Breast epithelium (tissue), 4 donors: ENCODE measurements at regions not wholly inside any gene's neighbourhood (a gene's known extent, or its start where the extent isn't known, plus 50 kb on each side); places are given as distances from the start of the nearest gene placed in this dataset.

Source experiments
- DNase-seq, 2 donors: peaks; one replicate each; pipeline ENCODE4 v3.0.0-alpha.2; 2019; ENCODE audit warnings: low spot score in 2 of 2
- H3K27ac ChIP-seq, 2 donors: fragments of 200-600 bp; sonication (generic) in 1 of 2; one replicate each; pipeline ENCODE4 v1.5.1; 2016 to 2019; ENCODE audit warnings: mild to moderate bottlenecking in 1 of 2
- H3K27me3 ChIP-seq, 2 donors: fragments of 200-600 bp; sonication (generic) in 1 of 2; one replicate each; pipeline versions ENCODE4 v1.5.1 to v1.6.0; 2017 to 2019; ENCODE audit warnings: control low read depth in 1 of 2, mild to moderate bottlenecking in 1 of 2
- H3K36me3 ChIP-seq: fragments of 200-600 bp; one replicate; pipeline ENCODE4 v1.5.1; 2019
- H3K4me1 ChIP-seq, 2 donors: fragments of 200-600 bp; sonication (generic); one replicate each; pipeline ENCODE4 v1.5.1; 2016 to 2019; ENCODE audit warnings: control low read depth in 1 of 2
- H3K4me3 ChIP-seq, 3 donors: fragments of 200-600 bp; sonication (generic); 1 replicate in 2 of 3; 2 replicates in 1 of 3; pipeline ENCODE4 v1.5.1; 2016 to 2019; ENCODE audit warnings: mild to moderate bottlenecking in 3 of 3, moderate library complexity in 2 of 3
- H3K9me3 ChIP-seq, 2 donors: fragments of 200-600 bp; sonication (generic) in 1 of 2; one replicate each; pipeline ENCODE4 v1.5.1; 2016 to 2019; ENCODE audit warnings: control low read depth in 1 of 2
- CTCF ChIP-seq, 3 donors: fragments of 450-650 bp; IDR thresholded peaks; one replicate each; pipeline ENCODE4 v1.5.1; 2016 to 2017; ENCODE audit warnings: antibody characterized with exemption in 3 of 3, mild to moderate bottlenecking in 3 of 3, moderate library complexity in 3 of 3
- POLR2A ChIP-seq: fragments of 450-650 bp; IDR thresholded peaks from one replicate; pipeline ENCODE4 v1.6.1; 2016; ENCODE audit warnings: antibody characterized with exemption, mild to moderate bottlenecking, moderate library complexity
- POLR2AphosphoS5 ChIP-seq, 3 donors: sonication (generic); formaldehyde crosslinking; IDR thresholded peaks; one replicate each; pipeline ENCODE4 v1.6.1; 2017; ENCODE audit warnings: antibody characterized with exemption in 3 of 3
- intact Hi-C: fragments of 100-400 bp; cut with DNase I; formaldehyde crosslinking; loops from one replicate; pipeline ENCODE4 v1.15.1; 2023; ENCODE audit warnings: low total_unique reads

GRCh38 chr7:155184923-155185322, 112.8 kb upstream of the INSIG1 start:
- Histone ChIP-seq H3K27me3 (peaks cover 0 to 4% of the 10 kb centered on the region in 2 donors), H3K9me3 (peaks cover 17 to 32% of the 10 kb centered on the region in 2 donors), H3K27ac (no peak overlapping the region), H3K36me3 (no peaks in the 10 kb centered on the region), H3K4me3 (no peak overlapping the region), H3K4me1 (no peaks in the 10 kb centered on the region)
- TF ChIP-seq POLR2A (no peak), CTCF (IDR thresholded peaks at IDR 0.05) (no peak), POLR2AphosphoS5 (IDR thresholded peaks at IDR 0.05) (no peak)
- intact Hi-C loops, result loop anchor here (2.0 to 10.0 kb wide), 2 partner anchors 24 to 170 kb away; no protein-coding TSS in a partner anchor
- no peak for DNase-seq

- H3K4me1 ChIP-seq, result no peaks in the 10 kb centered on the region
- H3K4me3 ChIP-seq, result no peak overlapping the region
- H3K36me3 ChIP-seq, result no peaks in the 10 kb centered on the region
- H3K27ac ChIP-seq, result no peak overlapping the region
- peaks cover 0 to 4% of the 10 kb centered on the region in 2 donors for H3K27me3 ChIP-seq
- peaks cover 17 to 32% of the 10 kb centered on the region in 2 donors for H3K9me3 ChIP-seq
- intact Hi-C loops, result loop anchor here (10.0 kb wide), 1 partner anchor 168 kb away; no protein-coding TSS in a partner anchor
- no peak for TF ChIP-seq CTCF (IDR thresholded peaks at IDR 0.05)
- TF ChIP-seq POLR2A, result no peak
- no peak for TF ChIP-seq POLR2AphosphoS5 (IDR thresholded peaks at IDR 0.05)
- no peak for DNase-seq
Observed at GRCh38 chr7:155187061-155187785, 110.5 kb upstream of the INSIG1 start.

- H3K27me3 ChIP-seq, result peaks cover 0 to 3% of the 10 kb centered on the region in 2 donors
- no peak overlapping the region for H3K4me3 ChIP-seq
- H3K9me3 ChIP-seq, result peaks cover 17 to 29% of the 10 kb centered on the region in 2 donors
- intact Hi-C loops, result loop anchor here (10.0 kb wide), 1 partner anchor 166 kb away; no protein-coding TSS in a partner anchor
- TF ChIP-seq POLR2AphosphoS5 (IDR thresholded peaks at IDR 0.05) (no peak), POLR2A (no peak), CTCF (IDR thresholded peaks at IDR 0.05) (no peak)
- no peak for DNase-seq
- no peaks in the 10 kb centered on the region for H3K4me1 ChIP-seq
- H3K36me3 ChIP-seq, result no peaks in the 10 kb centered on the region
- no peak overlapping the region for H3K27ac ChIP-seq
Observed at GRCh38 chr7:155188357-155188756, 109.3 kb upstream of the INSIG1 start.

GRCh38 chr7:155188821-155189581, 108.7 kb upstream of the INSIG1 start:
- peaks cover 17 to 23% of the 10 kb centered on the region in 2 donors for H3K9me3 ChIP-seq
- no peak for DNase-seq
- no peak overlapping the region for H3K4me3 ChIP-seq
- H3K4me1 ChIP-seq, result no peaks in the 10 kb centered on the region
- no peak overlapping the region for H3K27ac ChIP-seq
- H3K36me3 ChIP-seq, result no peaks in the 10 kb centered on the region
- TF ChIP-seq POLR2A, result no peak
- TF ChIP-seq POLR2AphosphoS5 (IDR thresholded peaks at IDR 0.05), result no peak
- TF ChIP-seq CTCF (IDR thresholded peaks at IDR 0.05), result no peak
- H3K27me3 ChIP-seq, result no peaks in the 10 kb centered on the region
- intact Hi-C loops, result loop anchor here (10.0 kb wide), 1 partner anchor 166 kb away; no protein-coding TSS in a partner anchor

- TF ChIP-seq CTCF (IDR thresholded peaks at IDR 0.05), result no peak
- no peak for TF ChIP-seq POLR2AphosphoS5 (IDR thresholded peaks at IDR 0.05)
- no peak for TF ChIP-seq POLR2A
- no peak overlapping the region for H3K27ac ChIP-seq
- DNase-seq, result no peak
- H3K27me3 ChIP-seq, result no peaks in the 10 kb centered on the region
- intact Hi-C loops, result loop anchor here (10.0 kb wide), 1 partner anchor 165 kb away; no protein-coding TSS in a partner anchor
- H3K9me3 ChIP-seq, result peaks cover 16 to 17% of the 10 kb centered on the region in 2 donors
- H3K4me1 ChIP-seq, result no peaks in the 10 kb centered on the region
- no peak overlapping the region for H3K4me3 ChIP-seq
- no peaks in the 10 kb centered on the region for H3K36me3 ChIP-seq
Observed at GRCh38 chr7:155189590-155189989, 108.1 kb upstream of the INSIG1 start.
